Loucy (cell line): ENCODE measurements at regions not wholly inside any gene's neighbourhood (a gene's known extent, or its start where the extent isn't known, plus 50 kb on each side); places are given as distances from the start of the nearest gene placed in this dataset.

Experiments used
- H2AFZ ChIP-seq: fragments of 200-600 bp; sonication (generic); 2 replicates; pipeline ENCODE4 v1.6.0; 2016; ENCODE audit warnings: antibody characterized with exemption, mild to moderate bottlenecking, low read length, moderate library complexity
- H3F3A ChIP-seq: fragments of 200-600 bp; 2 replicates; pipeline ENCODE4 v1.6.0; 2016; ENCODE audit warnings: antibody characterized with exemption, low read depth, mild to moderate bottlenecking
- H3K27me3 ChIP-seq: fragments of 200-600 bp; sonication (generic); 2 replicates; pipeline ENCODE4 v1.6.1; 2014; ENCODE audit warnings: low read length, mild to moderate bottlenecking; ENCODE audit not compliant: insufficient read depth, poor library complexity, severe bottlenecking
- H3K36me3 ChIP-seq: fragments of 200-600 bp; sonication (generic); 2 replicates; pipeline ENCODE4 v1.6.1; 2016; ENCODE audit warnings: low read length; ENCODE audit not compliant: insufficient read depth
- H3K4me1 ChIP-seq: fragments of 200-600 bp; sonication (generic); 2 replicates; pipeline ENCODE4 v1.5.1; 2014; ENCODE audit warnings: low read length, mild to moderate bottlenecking; ENCODE audit not compliant: insufficient read depth, poor library complexity, severe bottlenecking
- H3K4me2 ChIP-seq: fragments of 200-600 bp; sonication (generic); 2 replicates; pipeline ENCODE4 v1.6.0; 2014; ENCODE audit warnings: antibody characterized with exemption, low read length, low read depth, mild to moderate bottlenecking; ENCODE audit not compliant: poor library complexity, severe bottlenecking
- H3K4me3 ChIP-seq: fragments of 200-600 bp; sonication (generic); 2 replicates; pipeline ENCODE4 v1.5.1; 2014; ENCODE audit warnings: low read length, mild to moderate bottlenecking, mixed read lengths; ENCODE audit not compliant: poor library complexity, severe bottlenecking
- H3K79me2 ChIP-seq: fragments of 200-600 bp; sonication (generic); 2 replicates; pipeline ENCODE4 v1.6.1; 2014; ENCODE audit warnings: low read length; ENCODE audit not compliant: insufficient read depth
- H3K9ac ChIP-seq: fragments of 200-600 bp; sonication (generic); 2 replicates; pipeline ENCODE4 v1.6.0; 2014; ENCODE audit warnings: mild to moderate bottlenecking, low read depth, low read length, moderate library complexity; ENCODE audit not compliant: poor library complexity, severe bottlenecking
- H3K9me2 ChIP-seq: fragments of 200-600 bp; sonication (generic); replicated peaks from 2 replicates; pipeline ENCODE4 v1.6.1; 2016; ENCODE audit warnings: low read depth, low read length, mixed read lengths
- H3K9me3 ChIP-seq: fragments of 200-600 bp; sonication (generic); 2 replicates; pipeline ENCODE4 v1.6.1; 2014; ENCODE audit warnings: mild to moderate bottlenecking, antibody characterized with exemption, low read length, low read depth; ENCODE audit not compliant: insufficient read depth
- H4K20me1 ChIP-seq: fragments of 200-600 bp; sonication (generic); 2 replicates; pipeline ENCODE4 v1.6.0; 2014; ENCODE audit warnings: antibody characterized with exemption, low read length, mild to moderate bottlenecking; ENCODE audit not compliant: insufficient read depth, poor library complexity, severe bottlenecking
- CTCF ChIP-seq: fragments of 200-600 bp; sonication (generic); conservative IDR thresholded peaks from 2 replicates; pipeline ENCODE4 v1.5.1; 2014; ENCODE audit warnings: mild to moderate bottlenecking, antibody characterized with exemption, low read length
- EZH2phosphoT487 ChIP-seq: fragments of 200-600 bp; IDR thresholded peaks from 2 replicates; pipeline ENCODE4 v1.6.1; 2018; ENCODE audit warnings: antibody characterized with exemption, mild to moderate bottlenecking, moderate library complexity, borderline replicate concordance

GRCh38 chr14:106208794-106209193, 682.4 kb downstream of the TMEM121 start:
- Histone ChIP-seq H3K4me1 (peaks cover 26% of the 10 kb centered on the region), H3K9ac (no peak overlapping the region), H3K4me2 (no peak overlapping the region), H3K4me3 (no peak overlapping the region), H3K9me2 (no peaks in the 10 kb centered on the region), H3K9me3 (no peaks in the 10 kb centered on the region), H3K79me2 (no peaks in the 10 kb centered on the region; the same call in 1 of the 2 replicates), H3K36me3 (no peaks in the 10 kb centered on the region), H2AFZ (no peak overlapping the region), H3F3A (no peaks in the 10 kb centered on the region), H4K20me1 (no peaks in the 10 kb centered on the region), H3K27me3 (no peaks in the 10 kb centered on the region)
- TF ChIP-seq EZH2phosphoT487 (no peak), CTCF (no peak)

- Histone ChIP-seq H3K9ac (peak overlapping the region; percentile 41), H3K27me3 (no peaks in the 10 kb centered on the region), H3K9me2 (no peaks in the 10 kb centered on the region), H3K4me1 (peaks cover 26% of the 10 kb centered on the region), H3K9me3 (no peaks in the 10 kb centered on the region), H3F3A (no peaks in the 10 kb centered on the region), H3K4me2 (peak overlapping the region; percentile 47), H4K20me1 (no peaks in the 10 kb centered on the region), H2AFZ (no peak overlapping the region), H3K36me3 (no peaks in the 10 kb centered on the region), H3K4me3 (no peak overlapping the region), H3K79me2 (no peaks in the 10 kb centered on the region)
- TF ChIP-seq CTCF (no peak), EZH2phosphoT487 (no peak)
These were observed 683.4 kb downstream of the TMEM121 start for GRCh38 chr14:106209755-106210154.

GRCh38 chr14:106210650-106211049, 684.3 kb downstream of the TMEM121 start:
- Histone ChIP-seq H3K4me3 (no peak overlapping the region), H3K9me3 (no peaks in the 10 kb centered on the region), H3K36me3 (no peaks in the 10 kb centered on the region), H3K9me2 (no peaks in the 10 kb centered on the region), H3K4me2 (peak overlapping the region; percentile 47), H3K27me3 (no peaks in the 10 kb centered on the region), H3F3A (no peaks in the 10 kb centered on the region), H4K20me1 (no peaks in the 10 kb centered on the region), H3K79me2 (no peaks in the 10 kb centered on the region), H3K4me1 (peaks cover 33% of the 10 kb centered on the region), H2AFZ (no peak overlapping the region), H3K9ac (peak overlapping the region; percentile 51)
- TF ChIP-seq CTCF (peak; percentile 60), EZH2phosphoT487 (no peak)
